ENCODE measurements at regions not wholly inside any gene's neighbourhood (a gene's known extent, or its start where the extent isn't known, plus 50 kb on each side); places are given as distances from the start of the nearest gene placed in this dataset.
"Not testable (repeated sequence)": the region's sequence is repeated elsewhere in the genome, so short reads cannot be mapped to it uniquely, and the experiment has no call there.

DNA sequence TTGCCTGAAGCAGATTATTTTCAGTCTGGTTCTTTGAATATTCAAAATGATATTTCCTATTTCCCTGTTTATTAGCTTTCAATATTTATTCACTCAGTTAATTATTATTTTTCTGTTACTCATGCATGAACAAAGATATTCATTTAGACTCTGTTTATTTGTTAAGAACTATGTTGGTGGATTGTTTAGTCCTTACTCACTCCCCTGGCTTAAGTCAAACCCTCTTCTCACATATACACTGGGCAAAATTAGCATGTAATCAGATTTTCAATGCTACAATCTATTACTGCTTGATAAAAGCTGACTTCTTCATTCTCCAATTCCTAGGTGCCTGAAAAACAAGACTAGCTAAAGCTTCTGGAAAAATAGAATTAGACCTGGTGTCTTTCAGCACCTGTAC, 335.8 kb downstream of the FAT4 start:
- FAIRE-seq: no peak
- H3K36me3 ChIP-seq (ENCODE audit: control insufficient read depth in 2 of 3, insufficient read depth in 3 of 3, low read length in 3 of 3): no peaks in the 10 kb centered on the region
- TF ChIP-seq, protein P1, sequence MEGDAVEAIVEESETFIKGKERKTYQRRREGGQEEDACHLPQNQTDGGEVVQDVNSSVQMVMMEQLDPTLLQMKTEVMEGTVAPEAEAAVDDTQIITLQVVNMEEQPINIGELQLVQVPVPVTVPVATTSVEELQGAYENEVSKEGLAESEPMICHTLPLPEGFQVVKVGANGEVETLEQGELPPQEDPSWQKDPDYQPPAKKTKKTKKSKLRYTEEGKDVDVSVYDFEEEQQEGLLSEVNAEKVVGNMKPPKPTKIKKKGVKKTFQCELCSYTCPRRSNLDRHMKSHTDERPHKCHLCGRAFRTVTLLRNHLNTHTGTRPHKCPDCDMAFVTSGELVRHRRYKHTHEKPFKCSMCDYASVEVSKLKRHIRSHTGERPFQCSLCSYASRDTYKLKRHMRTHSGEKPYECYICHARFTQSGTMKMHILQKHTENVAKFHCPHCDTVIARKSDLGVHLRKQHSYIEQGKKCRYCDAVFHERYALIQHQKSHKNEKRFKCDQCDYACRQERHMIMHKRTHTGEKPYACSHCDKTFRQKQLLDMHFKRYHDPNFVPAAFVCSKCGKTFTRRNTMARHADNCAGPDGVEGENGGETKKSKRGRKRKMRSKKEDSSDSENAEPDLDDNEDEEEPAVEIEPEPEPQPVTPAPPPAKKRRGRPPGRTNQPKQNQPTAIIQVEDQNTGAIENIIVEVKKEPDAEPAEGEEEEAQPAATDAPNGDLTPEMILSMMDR (IDR thresholded peaks at IDR 0.05; ENCODE audit: borderline replicate concordance, extremely low read depth, insufficient read depth): no peak

DNA sequence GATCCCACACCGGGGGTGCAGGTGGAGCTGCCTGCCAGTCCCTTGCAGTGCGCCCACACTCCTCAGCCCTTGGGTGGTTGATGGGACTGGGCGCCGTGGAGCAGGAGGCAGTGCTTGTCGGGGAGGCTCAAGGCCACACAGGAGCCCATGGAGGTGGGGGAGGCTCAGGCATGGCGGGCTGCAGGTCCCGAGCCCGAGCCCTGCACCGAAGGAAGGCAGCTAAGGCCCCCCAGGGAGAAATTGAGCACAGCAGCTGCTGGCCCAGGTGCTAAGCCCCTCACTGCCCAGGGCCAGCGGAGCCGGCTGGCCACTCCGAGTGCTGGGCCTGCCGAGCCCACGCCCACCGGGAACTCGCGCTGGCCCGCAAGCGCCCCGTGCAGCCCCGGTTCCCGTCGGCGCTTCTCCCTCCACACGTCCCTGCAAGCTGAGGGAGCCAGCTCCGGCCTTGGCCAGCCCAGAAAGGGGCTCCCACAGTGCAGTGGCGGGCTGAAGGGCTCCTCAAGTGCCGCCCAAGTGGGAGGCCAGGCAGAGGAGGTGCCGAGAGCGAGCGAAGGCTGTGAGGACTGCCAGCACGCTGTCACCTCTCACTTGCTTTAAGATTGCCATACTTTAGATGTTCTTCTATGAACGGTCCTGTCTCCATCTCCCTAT, 337.1 kb downstream of the FAT4 start:
- H3K4me1 ChIP-seq (ENCODE audit: control insufficient read depth in 2 of 3, insufficient read depth in 2 of 3, low read depth in 1 of 3, low read length in 3 of 3); H3K27me3 ChIP-seq (ENCODE audit: control insufficient read depth, insufficient read depth, low read length); FAIRE-seq; H3K4me3 ChIP-seq (ENCODE audit: low read length in 3 of 3); H3K36me3 ChIP-seq (ENCODE audit: control insufficient read depth in 2 of 3, insufficient read depth in 3 of 3, low read length in 3 of 3); H3K27ac ChIP-seq (ENCODE audit: low read depth in 2 of 2, low read length in 2 of 2); H3K9me3 ChIP-seq (ENCODE audit: control insufficient read depth in 2 of 3, insufficient read depth in 1 of 3, low read length in 3 of 3); intact Hi-C loops (cut with DNase I); H3K9ac ChIP-seq (ENCODE audit: low read length in 3 of 3): not testable (repeated sequence)
- peak in 1 of 5 donors; percentile 68 for DNase-seq

More for the DNA sequence above, 335.8 kb downstream of the FAT4 start:
- Histone ChIP-seq H3K4me3 (ENCODE audit: low read length in 3 of 3) (no peak overlapping the region), H3K27ac (ENCODE audit: low read depth in 2 of 2, low read length in 2 of 2) (no peak overlapping the region), H3K9me3 (ENCODE audit: control insufficient read depth in 2 of 3, insufficient read depth in 1 of 3, low read length in 3 of 3) (no peaks in the 10 kb centered on the region), H3K27me3 (ENCODE audit: control insufficient read depth, insufficient read depth, low read length) (no peaks in the 10 kb centered on the region), H3K9ac (ENCODE audit: low read length in 3 of 3) (no peak overlapping the region), H3K4me1 (ENCODE audit: control insufficient read depth in 2 of 3, insufficient read depth in 2 of 3, low read depth in 1 of 3, low read length in 3 of 3) (no peaks in the 10 kb centered on the region)
- intact Hi-C loops (cut with DNase I): no loop called here
- DNase-seq: no peak

DNA sequence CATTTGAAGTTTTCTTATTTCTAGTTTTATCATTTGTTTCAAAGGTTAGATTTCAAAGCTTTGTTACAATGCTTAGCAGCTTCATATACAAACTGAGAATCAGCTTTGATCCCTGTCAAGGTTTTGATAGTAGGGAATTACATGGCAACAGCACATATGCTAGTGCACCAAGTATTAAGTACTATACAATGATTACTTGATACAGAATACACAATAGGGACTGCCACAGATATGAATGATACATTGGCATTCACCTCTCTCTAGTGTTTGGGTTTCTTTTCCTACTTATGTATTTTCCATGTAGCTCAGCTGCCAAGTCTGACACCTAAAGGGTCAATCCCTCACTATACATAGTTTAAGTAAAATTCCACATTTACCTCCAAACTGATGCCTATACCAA, 344.0 kb downstream of the FAT4 start:
- FAIRE-seq: no peak
- Histone ChIP-seq H3K27ac (ENCODE audit: low read depth in 2 of 2, low read length in 2 of 2) (no peak overlapping the region), H3K9me3 (ENCODE audit: control insufficient read depth in 2 of 3, insufficient read depth in 1 of 3, low read length in 3 of 3) (no peaks in the 10 kb centered on the region), H3K9ac (ENCODE audit: low read length in 3 of 3) (no peak overlapping the region), H3K27me3 (ENCODE audit: control insufficient read depth, insufficient read depth, low read length) (no peaks in the 10 kb centered on the region), H3K36me3 (ENCODE audit: control insufficient read depth in 2 of 3, insufficient read depth in 3 of 3, low read length in 3 of 3) (no peaks in the 10 kb centered on the region), H3K4me1 (ENCODE audit: control insufficient read depth in 2 of 3, insufficient read depth in 2 of 3, low read depth in 1 of 3, low read length in 3 of 3) (no peaks in the 10 kb centered on the region), H3K4me3 (ENCODE audit: low read length in 3 of 3) (no peak overlapping the region)
- TF ChIP-seq, protein P1 (IDR thresholded peaks at IDR 0.05; ENCODE audit: borderline replicate concordance, extremely low read depth, insufficient read depth): no peak
- intact Hi-C loops (cut with DNase I): no loop called here
- DNase-seq: no peak

DNA sequence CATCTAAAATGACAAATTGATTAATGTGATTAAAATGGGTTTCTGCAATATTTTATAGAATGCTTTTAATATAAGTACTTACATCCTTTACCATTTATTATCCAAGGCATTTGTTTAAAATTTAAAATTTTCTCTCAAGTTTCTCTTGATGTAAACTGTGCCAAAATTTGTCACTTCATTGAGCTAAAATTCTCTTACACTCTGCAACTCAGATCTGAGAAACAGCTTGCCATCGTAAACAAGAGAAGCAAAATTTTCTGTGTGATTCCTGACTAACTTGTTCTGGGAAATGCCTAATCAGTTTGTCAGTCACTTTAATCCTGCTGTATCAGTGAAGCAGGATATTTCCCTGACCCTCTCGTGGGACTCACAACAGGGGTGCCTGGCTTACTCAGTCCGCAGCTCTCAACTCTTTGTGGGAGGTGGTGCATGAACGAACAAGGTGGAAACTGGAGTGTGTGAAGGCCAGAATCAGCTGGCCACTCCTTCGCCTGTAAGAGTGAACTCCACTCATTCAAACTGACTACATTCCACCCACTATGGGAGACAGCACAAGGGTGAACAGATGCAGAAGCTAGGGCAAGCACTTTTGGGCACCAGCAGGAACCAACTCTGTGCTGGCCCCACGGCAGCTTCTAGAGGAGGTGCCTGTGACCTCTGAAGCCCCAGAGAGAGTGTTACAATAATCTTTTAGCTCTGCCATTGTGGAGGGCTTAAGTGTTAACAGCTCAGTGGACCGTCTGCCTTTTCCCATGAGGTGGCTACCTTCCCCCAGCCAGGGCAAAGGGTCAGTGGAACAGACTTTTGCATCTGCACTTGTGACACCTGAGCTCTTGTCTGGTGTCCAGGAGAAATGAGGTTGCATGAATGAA, 349.4 kb downstream of the FAT4 start:
- Histone ChIP-seq H3K9ac (ENCODE audit: low read length in 3 of 3) (no peak overlapping the region), H3K9me3 (ENCODE audit: control insufficient read depth in 2 of 3, insufficient read depth in 1 of 3, low read length in 3 of 3) (no peaks in the 10 kb centered on the region), H3K27ac (ENCODE audit: low read depth in 2 of 2, low read length in 2 of 2) (no peak overlapping the region), H3K4me3 (ENCODE audit: low read length in 3 of 3) (no peak overlapping the region), H3K36me3 (ENCODE audit: control insufficient read depth in 2 of 3, insufficient read depth in 3 of 3, low read length in 3 of 3) (no peaks in the 10 kb centered on the region), H3K27me3 (ENCODE audit: control insufficient read depth, insufficient read depth, low read length) (no peaks in the 10 kb centered on the region), H3K4me1 (ENCODE audit: control insufficient read depth in 2 of 3, insufficient read depth in 2 of 3, low read depth in 1 of 3, low read length in 3 of 3) (no peaks in the 10 kb centered on the region)
- FAIRE-seq: no peak
- peak in 1 of 5 donors; percentile 16 for DNase-seq
- intact Hi-C loops (cut with DNase I): no loop called here
- TF ChIP-seq, protein P1 (IDR thresholded peaks at IDR 0.05; ENCODE audit: borderline replicate concordance, extremely low read depth, insufficient read depth): no peak

Data from kidney (tissue), 13 donors.